ENCODE measurements at regions not wholly inside any gene's neighbourhood (a gene's known extent, or its start where the extent isn't known, plus 50 kb on each side); places are given as distances from the start of the nearest gene placed in this dataset.

GRCh38 chr2:143934626-143935481, 585.1 kb downstream of the ZEB2 start:
- no peak for DNase-seq
- Histone ChIP-seq H3K27ac (no peak overlapping the region), H3K36me3 (replicated peaks) (no peaks in the 10 kb centered on the region), H3K27me3 (replicated peaks) (no peaks in the 10 kb centered on the region), H3K4me3 (ENCODE audit: low read depth, low read length) (no peak overlapping the region)
- TF ChIP-seq CTCF (IDR thresholded peaks at IDR 0.05; ENCODE audit: low read depth, low read length, missing control alignments) = no peak
- in situ Hi-C loops (cut with HindIII; ENCODE audit: low pct_ligation_motif_present, low sequenced_read_pairs) = no loop called here

- no peaks in the 10 kb centered on the region for H3K36me3 ChIP-seq (replicated peaks)
- H3K4me3 ChIP-seq (ENCODE audit: low read depth, low read length) = no peak overlapping the region
- no peak overlapping the region for H3K27ac ChIP-seq
- in situ Hi-C loops (cut with HindIII; ENCODE audit: low pct_ligation_motif_present, low sequenced_read_pairs) = no loop called here
- no peak for DNase-seq
- H3K27me3 ChIP-seq (replicated peaks) = no peaks in the 10 kb centered on the region
- no peak for TF ChIP-seq CTCF (IDR thresholded peaks at IDR 0.05; ENCODE audit: low read depth, low read length, missing control alignments)
These were observed 585.9 kb downstream of the ZEB2 start for GRCh38 chr2:143933946-143934569.

GRCh38 chr2:143930891-143931290, 589.0 kb downstream of the ZEB2 start:
- H3K27ac ChIP-seq = no peak overlapping the region
- no peaks in the 10 kb centered on the region for H3K27me3 ChIP-seq (replicated peaks)
- TF ChIP-seq CTCF (IDR thresholded peaks at IDR 0.05; ENCODE audit: low read depth, low read length, missing control alignments) = no peak
- H3K36me3 ChIP-seq (replicated peaks) = no peaks in the 10 kb centered on the region
- in situ Hi-C loops (cut with HindIII; ENCODE audit: low pct_ligation_motif_present, low sequenced_read_pairs) = no loop called here
- no peak overlapping the region for H3K4me3 ChIP-seq (ENCODE audit: low read depth, low read length)
- no peak for DNase-seq

GRCh38 chr2:143928613-143929012, 591.3 kb downstream of the ZEB2 start:
- no peaks in the 10 kb centered on the region for H3K27me3 ChIP-seq (replicated peaks)
- no peaks in the 10 kb centered on the region for H3K36me3 ChIP-seq (replicated peaks)
- no peak for DNase-seq
- in situ Hi-C loops (cut with HindIII; ENCODE audit: low pct_ligation_motif_present, low sequenced_read_pairs) = no loop called here
- no peak for TF ChIP-seq CTCF (IDR thresholded peaks at IDR 0.05; ENCODE audit: low read depth, low read length, missing control alignments)
- H3K27ac ChIP-seq = no peak overlapping the region
- H3K4me3 ChIP-seq (ENCODE audit: low read depth, low read length) = no peak overlapping the region

GRCh38 chr2:143928184-143928583, 591.7 kb downstream of the ZEB2 start:
- in situ Hi-C loops (cut with HindIII; ENCODE audit: low pct_ligation_motif_present, low sequenced_read_pairs) = no loop called here
- Histone ChIP-seq H3K4me3 (ENCODE audit: low read depth, low read length) (no peak overlapping the region), H3K27ac (no peak overlapping the region), H3K27me3 (replicated peaks) (no peaks in the 10 kb centered on the region), H3K36me3 (replicated peaks) (no peaks in the 10 kb centered on the region)
- TF ChIP-seq CTCF (IDR thresholded peaks at IDR 0.05; ENCODE audit: low read depth, low read length, missing control alignments) = no peak
- no peak for DNase-seq

All from brain microvascular endothelial cell (primary cell).